GM12874 (cell line): ENCODE measurements at regions not wholly inside any gene's neighbourhood (a gene's known extent, or its start where the extent isn't known, plus 50 kb on each side); places are given as distances from the start of the nearest gene placed in this dataset.

ENCODE experiments used
- CTCF ChIP-seq: IDR thresholded peaks from 2 replicates; pipeline ENCODE4 v1.5.1; 2011; ENCODE audit warnings: low read depth, mild to moderate bottlenecking, control low read depth, low read length, moderate library complexity; ENCODE audit not compliant: insufficient read depth

- no peak for TF ChIP-seq CTCF
Measured at GRCh38 chr9:119458068-119458467, 88.8 kb upstream of the BRINP1 start.

- TF ChIP-seq CTCF = no peak
Measured at GRCh38 chr9:119453980-119454379, 84.7 kb upstream of the BRINP1 start.

- no peak for TF ChIP-seq CTCF
Measured at GRCh38 chr9:119453490-119453911, 84.3 kb upstream of the BRINP1 start.

GRCh38 chr9:119451426-119451825 is 82.2 kb upstream of the BRINP1 start:
- no peak for TF ChIP-seq CTCF

- no peak for TF ChIP-seq CTCF
Measured at GRCh38 chr9:119443179-119443578, 73.9 kb upstream of the BRINP1 start.

DNA sequence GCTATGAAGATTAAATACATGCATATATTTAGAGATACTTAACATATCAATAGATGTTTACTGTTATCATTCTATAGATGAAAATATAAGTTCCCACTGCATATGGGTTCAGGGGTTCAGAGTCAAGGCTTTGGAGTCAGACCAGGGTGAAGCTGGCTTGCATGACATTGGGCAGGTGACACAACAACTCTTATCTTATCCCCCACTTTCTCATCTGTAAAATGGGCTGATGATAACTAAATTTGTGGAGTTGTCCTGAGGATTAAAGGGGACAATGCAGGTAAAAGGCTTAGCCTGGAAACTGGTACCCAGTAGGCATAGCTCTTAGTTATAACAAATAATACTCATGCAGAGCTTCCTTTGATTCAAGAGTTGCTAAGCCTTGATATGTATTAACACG is 72.6 kb upstream of the BRINP1 start:
- TF ChIP-seq CTCF = no peak

DNA sequence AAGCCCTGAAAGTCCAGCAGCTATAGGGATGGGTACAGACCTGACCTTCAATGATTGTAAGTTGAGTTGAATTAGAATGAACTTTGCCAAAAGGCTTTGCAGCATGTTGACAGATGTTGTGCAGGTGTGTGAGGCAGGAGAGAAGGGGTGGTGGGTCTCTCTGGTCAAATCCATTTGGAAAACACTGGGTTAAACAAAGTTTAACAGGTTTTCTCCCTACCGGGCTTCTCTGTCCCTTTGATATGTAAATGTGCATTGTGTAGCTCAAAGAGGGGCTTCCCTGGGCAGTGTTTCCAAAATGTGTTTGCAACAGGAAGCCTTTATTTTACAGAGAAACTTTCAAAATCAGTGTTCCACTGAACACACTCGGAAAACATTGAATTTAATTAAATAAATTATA is 72.1 kb upstream of the BRINP1 start:
- no peak for TF ChIP-seq CTCF

GRCh38 chr9:119436261-119436660 is 67.0 kb upstream of the BRINP1 start:
- no peak for TF ChIP-seq CTCF
